Activated CD4-positive, alpha-beta T cell treated with anti-CD3 and anti-CD28 coated beads for 1 hour (primary cell): ENCODE measurements at regions not wholly inside any gene's neighbourhood (a gene's known extent, or its start where the extent isn't known, plus 50 kb on each side); places are given as distances from the start of the nearest gene placed in this dataset.
"Not testable (repeated sequence)": the region's sequence is repeated elsewhere in the genome, so short reads cannot be mapped to it uniquely, and the experiment has no call there.

ENCODE experiments used
- DNase-seq: peaks from one replicate; pipeline ENCODE4 v3.0.0-alpha.2; 2020

- no peak for DNase-seq
Observed at GRCh38 chr5:138702166-138703077, 50.8 kb upstream of the CTNNA1 start.

DNA sequence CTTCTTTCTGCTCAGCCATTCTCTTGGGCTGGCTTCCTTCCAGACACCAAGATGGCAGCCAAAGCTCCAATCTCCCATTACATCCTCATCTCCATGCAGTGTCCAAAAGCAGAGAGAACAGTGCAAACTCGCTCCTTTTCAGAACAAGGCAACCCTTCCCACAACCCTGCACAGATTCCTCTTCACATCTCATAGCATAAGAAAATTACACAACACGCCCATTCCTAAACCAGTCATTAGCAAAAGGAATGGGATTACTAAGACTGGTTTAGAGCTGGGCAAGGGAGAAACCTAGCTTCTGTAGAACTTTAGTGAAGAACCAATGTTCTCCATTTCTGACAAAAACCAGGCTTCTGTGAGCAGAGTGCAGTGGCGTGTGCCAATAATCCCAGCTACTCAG lies 51.5 kb upstream of the CTNNA1 start:
- DNase-seq = no peak

DNA sequence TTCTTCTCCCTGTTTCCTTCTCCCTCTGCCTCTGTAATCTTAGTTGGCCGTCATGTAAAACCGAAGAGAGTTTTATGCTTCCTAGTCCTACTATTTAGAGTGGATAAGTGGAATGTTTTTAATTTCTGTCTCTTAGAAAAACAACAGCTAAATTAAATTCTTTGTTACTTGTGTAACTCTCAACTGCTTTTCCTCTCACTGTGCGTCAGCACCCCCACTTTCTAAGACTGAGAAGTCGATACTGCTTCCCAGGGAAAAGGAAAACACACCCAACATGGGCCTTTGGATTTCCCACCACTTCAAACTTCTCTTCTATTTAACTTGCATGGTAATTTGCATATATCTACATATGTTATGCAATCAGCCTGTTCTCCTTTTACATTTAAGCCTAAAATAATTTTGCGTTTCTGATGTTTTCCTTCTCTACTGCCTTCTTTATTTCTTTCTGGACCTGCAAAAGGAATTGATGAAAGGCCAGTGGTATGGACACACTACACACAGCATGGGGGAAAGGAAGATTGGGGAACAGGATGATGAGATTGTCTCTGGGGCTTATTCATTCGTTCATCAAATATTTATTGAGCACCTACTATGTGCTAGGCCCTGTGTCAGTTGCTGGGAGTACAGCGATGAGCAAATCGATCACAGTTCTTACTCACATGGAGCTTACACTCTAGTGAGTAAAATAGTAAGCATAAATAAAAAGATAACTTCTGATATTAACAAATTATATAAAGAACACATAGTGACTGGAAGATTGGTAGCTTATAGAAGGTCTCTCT lies 52.5 kb upstream of the CTNNA1 start:
- DNase-seq = no peak

GRCh38 chr5:138699482-138699881 lies 53.7 kb upstream of the CTNNA1 start:
- no peak for DNase-seq

GRCh38 chr5:138698713-138699112 lies 54.5 kb upstream of the CTNNA1 start:
- DNase-seq = no peak

DNA sequence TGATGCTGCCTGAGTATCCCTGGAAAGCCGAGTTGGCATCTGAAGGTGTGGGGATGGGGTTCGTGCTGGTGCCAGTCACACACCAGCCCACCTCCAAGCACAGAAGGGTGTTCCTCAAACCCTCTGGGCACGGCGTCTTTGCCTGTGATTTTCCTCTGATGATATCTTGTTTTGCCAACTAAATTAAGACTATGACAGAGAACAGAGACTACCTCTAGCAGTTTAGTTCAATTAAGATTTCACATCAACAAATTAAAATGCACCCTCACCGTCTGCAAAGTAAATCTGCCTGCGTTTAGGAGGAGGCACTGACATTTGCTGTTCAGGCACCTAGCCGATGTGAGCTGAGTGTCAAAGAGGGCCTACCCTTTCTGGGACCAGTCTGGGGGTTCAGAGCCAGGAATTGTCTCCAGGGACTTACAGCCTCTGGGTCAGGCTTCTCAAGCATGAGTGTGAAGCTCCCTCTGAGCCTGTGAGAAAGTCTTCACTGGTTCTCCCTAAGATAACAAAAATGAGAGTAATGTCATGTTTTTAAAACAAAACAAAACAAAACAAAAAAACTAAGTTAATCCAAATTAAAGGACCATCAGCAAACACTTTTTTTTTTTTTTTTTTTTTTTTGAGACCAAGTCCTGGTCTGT lies 55.4 kb upstream of the CTNNA1 start:
- no peak for DNase-seq

GRCh38 chr5:138696501-138696900 lies 56.7 kb upstream of the CTNNA1 start:
- DNase-seq = no peak

DNA sequence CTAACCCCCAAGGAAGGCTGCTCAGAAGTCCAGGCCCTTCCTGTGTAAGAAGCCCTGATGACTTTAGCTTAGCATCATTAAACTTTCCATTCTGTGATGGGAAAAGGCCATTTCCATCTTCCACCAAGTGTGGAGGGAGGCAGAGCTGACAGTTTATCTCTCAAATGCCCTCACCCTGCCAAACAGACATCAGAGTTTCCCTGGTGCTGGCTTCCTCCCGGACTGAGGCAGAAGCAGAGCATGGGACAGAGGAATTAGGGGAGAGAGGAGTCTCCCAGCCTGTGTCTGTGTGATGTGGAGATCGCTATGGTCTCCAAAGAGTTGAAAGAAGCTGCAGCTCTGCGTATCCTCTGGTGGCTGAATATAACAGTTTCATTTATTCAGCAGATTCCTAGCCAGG lies 57.4 kb upstream of the CTNNA1 start:
- DNase-seq = no peak

GRCh38 chr5:138694146-138694545 lies 59.1 kb upstream of the CTNNA1 start:
- no peak for DNase-seq

GRCh38 chr5:138692370-138692769 lies 60.9 kb upstream of the CTNNA1 start:
- no peak for DNase-seq

DNA sequence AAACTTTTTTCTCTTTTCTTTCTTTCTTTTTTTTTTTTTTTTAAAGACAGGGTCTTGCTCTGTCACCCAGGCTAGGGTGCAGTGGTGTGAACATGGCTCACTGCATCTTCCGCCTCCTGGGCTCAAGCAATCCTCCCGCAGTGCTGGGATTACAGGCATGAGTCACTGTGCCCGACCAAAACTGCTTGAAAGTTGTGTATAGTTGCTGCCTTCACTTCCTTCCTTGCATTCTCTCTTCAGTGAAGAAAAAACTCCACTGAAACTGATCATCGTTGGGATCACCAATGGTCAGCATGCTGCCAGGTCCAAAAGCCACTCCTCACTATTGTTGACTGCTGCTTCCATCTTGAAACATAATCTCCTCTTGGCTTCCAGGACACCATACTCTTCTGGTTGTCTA lies 66.6 kb upstream of the CTNNA1 start:
- no peak for DNase-seq

- DNase-seq = no peak
Observed at GRCh38 chr5:138685193-138685745, 68.0 kb upstream of the CTNNA1 start.

- DNase-seq = not testable (repeated sequence)
Observed at GRCh38 chr5:138682462-138682861, 70.8 kb upstream of the CTNNA1 start.

- not testable (repeated sequence) for DNase-seq
Observed at GRCh38 chr5:138678826-138679225, 74.4 kb upstream of the CTNNA1 start.

DNA sequence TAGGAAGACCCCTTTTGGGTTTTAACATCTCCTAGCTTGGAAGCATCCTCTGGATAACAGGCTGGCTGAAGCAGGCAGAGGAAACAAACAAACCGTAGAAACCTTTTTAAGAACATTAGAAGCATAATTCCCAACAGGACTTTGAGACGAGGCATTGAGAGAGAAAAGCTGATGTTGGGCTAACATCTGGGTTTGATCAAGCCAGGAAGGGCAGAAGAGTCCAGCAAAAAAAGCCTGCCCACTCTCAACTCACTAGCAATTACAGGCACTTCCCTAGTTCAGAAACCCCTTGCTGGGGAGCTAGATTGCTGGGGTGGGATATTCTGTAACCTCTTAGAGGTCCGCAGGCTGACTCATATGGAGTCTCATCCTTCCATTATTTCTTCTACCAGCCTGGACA lies 75.4 kb upstream of the CTNNA1 start:
- DNase-seq = no peak

DNA sequence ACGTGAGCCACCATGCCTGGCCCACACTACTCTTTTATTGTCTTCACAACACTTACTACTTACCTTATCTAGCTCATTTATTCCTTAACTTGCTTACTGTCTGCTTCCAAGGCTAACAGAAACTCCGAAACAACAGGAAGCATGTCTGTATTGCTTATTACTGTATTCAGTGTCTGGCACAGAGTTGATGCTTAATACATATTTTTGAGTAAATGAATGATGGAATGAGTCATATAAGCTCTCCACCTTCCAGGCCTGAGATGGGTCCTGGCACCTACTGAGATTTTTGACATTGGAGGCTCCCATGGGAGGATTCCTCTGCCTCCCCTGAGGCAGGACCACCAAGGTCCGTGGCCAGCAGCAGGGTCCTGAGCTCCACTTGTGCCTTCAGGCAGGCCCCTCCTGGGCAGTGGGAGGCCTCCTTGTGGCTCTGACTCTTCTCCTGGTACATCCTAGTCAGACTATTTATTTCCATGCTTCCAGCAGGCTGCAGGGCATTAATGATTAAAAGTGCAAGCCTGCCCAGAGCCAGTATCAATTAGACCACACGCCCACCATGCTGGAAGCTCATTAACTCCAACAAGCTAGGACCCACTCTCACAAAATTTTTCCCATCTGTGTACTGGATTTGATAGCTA lies 76.5 kb upstream of the CTNNA1 start:
- no peak for DNase-seq

DNA sequence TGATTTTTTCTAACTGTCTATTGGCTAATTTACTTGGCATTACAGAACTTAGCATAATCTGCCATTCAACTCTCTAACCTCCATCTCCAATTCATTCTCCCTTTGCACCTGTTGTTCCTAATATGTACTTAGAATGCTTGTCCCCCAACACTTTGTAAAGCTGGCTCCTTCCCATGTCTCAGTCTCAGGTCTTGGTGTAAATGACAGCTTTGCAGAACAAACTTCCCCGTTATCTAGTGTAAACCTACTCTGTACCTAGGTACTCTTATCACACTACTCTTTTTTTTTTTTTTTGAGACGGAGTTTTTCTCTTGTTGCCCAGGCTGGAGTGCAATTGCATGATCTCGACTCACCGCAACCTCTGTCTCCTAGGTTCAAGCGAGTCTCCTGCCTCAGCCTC lies 77.2 kb upstream of the CTNNA1 start:
- DNase-seq = no peak

DNA sequence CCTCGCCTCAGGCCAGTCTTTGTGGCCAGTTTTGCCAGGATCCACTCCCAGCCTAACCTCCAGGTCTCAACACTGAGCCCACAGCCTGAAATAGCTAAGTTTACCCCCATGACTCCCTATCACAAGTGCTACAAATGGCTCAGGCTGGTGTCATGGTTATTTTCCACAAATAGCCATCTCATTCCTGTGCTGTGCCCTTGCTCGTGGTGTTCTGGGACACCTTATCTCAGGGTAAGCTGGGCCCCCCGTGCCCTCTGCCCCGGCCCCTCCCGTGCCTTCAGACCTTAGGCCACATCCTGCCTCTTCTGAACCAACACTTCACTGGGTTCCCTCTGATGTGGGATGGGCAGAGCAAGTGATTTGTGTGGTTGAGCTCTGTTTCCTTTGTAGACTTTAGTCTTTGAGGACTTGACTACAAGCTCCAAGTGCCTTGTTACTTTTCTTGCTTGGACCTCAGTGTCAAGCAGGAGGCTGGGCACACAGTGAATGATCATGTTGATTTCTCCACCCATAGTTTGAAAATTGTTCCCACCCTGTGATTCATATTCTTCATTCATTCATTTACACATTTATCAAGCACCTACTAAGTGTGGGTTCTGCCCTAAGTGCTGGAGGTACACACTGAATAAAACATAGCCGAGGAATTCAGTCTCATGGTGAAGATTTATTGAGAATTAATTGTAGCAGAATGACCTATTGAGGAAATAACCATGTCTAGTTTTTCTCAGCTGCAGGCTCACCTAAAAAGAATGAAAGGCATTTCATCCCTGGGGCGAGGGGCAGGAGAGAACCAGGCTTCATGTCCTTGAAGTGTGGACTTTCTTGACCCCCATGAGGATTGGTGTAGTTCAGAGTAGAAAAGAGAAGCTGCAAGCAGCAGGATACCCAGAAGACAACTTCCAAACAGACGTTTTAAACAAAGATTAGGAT lies 84.5 kb upstream of the CTNNA1 start:
- no peak for DNase-seq

- not testable (repeated sequence) for DNase-seq
Observed at GRCh38 chr5:138667782-138668331, 85.4 kb upstream of the CTNNA1 start.

- DNase-seq = no peak
Observed at GRCh38 chr5:138666226-138666742, 86.9 kb upstream of the CTNNA1 start.

GRCh38 chr5:138665261-138665660 lies 88.0 kb upstream of the CTNNA1 start:
- DNase-seq = no peak
